Fibroblast of pulmonary artery (primary cell): ENCODE measurements at regions not wholly inside any gene's neighbourhood (a gene's known extent, or its start where the extent isn't known, plus 50 kb on each side); places are given as distances from the start of the nearest gene placed in this dataset.
"Not testable (repeated sequence)": the region's sequence is repeated elsewhere in the genome, so short reads cannot be mapped to it uniquely, and the experiment has no call there.

Experiments
- DNase-seq: peaks from one replicate; pipeline ENCODE4 v3.0.0-alpha.2; 2010; ENCODE audit warnings: low read depth
- H3K4me3 ChIP-seq: replicated peaks from 2 replicates; pipeline ENCODE4 v1.5.1; 2011; ENCODE audit warnings: low read depth, mild to moderate bottlenecking, control low read depth, low read length, moderate library complexity
- TF ChIP-seq, protein P1 (sequence below): IDR thresholded peaks from 2 replicates; pipeline ENCODE4 v1.5.1; 2011; ENCODE audit warnings: mild to moderate bottlenecking, control low read depth, low read length, inconsistent platforms; ENCODE audit errors: missing control alignments

DNA sequence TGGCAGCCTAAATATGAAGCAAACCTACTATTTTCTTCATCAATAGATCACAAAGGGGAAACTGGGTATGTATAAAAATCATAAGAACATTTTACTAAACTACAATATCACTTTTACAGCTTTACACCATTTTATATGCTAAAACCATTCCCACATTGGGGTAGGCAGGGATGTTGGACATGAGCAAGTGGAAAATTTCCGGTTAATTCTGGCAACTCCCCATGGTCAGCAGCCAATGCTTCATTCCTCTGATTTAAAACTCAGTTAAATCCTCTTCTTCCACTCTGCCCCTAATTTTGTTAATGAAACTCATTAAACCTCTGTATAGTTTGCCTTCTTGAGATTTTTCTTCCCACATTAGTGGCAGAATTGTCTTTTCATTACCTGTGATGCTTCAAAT lies 552.5 kb upstream of the NECTIN3 start:
- no peak overlapping the region for H3K4me3 ChIP-seq
- TF ChIP-seq, protein P1, sequence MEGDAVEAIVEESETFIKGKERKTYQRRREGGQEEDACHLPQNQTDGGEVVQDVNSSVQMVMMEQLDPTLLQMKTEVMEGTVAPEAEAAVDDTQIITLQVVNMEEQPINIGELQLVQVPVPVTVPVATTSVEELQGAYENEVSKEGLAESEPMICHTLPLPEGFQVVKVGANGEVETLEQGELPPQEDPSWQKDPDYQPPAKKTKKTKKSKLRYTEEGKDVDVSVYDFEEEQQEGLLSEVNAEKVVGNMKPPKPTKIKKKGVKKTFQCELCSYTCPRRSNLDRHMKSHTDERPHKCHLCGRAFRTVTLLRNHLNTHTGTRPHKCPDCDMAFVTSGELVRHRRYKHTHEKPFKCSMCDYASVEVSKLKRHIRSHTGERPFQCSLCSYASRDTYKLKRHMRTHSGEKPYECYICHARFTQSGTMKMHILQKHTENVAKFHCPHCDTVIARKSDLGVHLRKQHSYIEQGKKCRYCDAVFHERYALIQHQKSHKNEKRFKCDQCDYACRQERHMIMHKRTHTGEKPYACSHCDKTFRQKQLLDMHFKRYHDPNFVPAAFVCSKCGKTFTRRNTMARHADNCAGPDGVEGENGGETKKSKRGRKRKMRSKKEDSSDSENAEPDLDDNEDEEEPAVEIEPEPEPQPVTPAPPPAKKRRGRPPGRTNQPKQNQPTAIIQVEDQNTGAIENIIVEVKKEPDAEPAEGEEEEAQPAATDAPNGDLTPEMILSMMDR: no peak
- DNase-seq: no peak

- peak; percentile 99 for DNase-seq
- TF ChIP-seq, protein P1: no peak
- no peak overlapping the region for H3K4me3 ChIP-seq
Observed at GRCh38 chr3:110521019-110521418, 550.6 kb upstream of the NECTIN3 start.

DNA sequence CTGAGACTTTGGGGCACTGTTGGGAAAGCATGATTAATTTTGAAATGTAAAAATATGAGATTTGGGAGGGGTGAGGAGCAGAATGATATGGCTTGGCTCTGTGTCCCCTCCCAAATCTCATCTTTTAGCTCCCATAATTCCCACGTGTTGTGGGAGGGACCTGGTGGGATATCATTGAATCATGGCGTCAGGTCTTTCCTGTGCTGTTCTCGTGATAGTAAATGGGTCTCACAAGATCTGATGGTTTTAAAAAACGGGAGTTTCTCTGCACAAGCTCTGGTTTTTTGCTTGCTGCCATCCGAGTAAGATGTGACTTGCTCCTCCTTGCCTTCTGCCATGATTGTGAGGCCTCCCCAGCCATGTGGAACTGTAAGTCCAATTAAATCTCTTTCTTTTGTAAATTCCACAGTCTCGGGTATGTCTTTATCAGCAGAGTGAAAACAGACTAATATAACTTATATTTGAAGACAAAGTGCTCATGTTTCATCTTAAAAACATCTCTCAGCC lies 546.0 kb upstream of the NECTIN3 start:
- H3K4me3 ChIP-seq, DNase-seq: not testable (repeated sequence)

GRCh38 chr3:110526777-110527727 lies 544.6 kb upstream of the NECTIN3 start:
- TF ChIP-seq, protein P1: no peak
- no peak overlapping the region for H3K4me3 ChIP-seq
- DNase-seq: peak; percentile 94

GRCh38 chr3:110528305-110529121 lies 543.1 kb upstream of the NECTIN3 start:
- DNase-seq: no peak

DNA sequence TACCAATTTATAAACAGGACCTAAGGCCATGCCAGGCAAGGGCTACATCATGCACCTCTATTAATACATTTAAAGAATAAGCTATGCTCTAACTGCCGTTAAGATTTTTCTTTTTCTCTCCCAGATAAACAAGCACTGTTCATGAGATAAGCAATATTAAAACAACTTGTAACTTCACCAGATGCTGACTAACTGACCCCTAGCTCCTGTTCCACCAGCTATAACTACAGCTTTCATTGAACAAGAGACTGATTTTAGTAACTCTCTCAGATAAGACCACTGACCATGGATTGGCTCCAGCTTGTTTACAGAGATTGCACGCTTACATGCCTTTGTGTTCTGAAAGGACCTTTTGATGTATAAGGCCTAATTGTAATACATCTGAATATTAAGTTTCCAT lies 540.7 kb upstream of the NECTIN3 start:
- no peak for DNase-seq
- H3K4me3 ChIP-seq: no peak overlapping the region
- TF ChIP-seq, protein P1: no peak

More at GRCh38 chr3:110528305-110529121, 543.1 kb upstream of the NECTIN3 start:
- TF ChIP-seq, protein P1: no peak
- no peak overlapping the region for H3K4me3 ChIP-seq

DNA sequence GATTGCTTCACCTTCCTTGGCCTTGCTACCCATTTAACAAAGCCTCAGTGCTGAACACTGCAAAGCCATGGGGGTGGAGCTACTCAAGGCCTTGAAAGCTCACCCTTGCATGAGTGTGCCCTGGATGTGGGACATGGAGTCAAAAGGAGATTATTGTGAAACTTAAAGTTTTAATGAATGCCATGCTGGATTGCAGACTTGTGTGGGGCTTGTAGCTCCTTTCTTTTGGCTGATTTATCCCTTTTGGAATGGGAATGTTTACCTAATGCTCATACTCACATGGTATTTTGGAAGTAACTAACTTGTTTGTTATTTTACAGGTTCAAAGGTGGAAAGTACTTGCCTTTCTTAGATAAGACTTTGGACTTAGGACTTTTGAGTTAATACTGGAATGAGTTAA lies 538.5 kb upstream of the NECTIN3 start:
- H3K4me3 ChIP-seq: no peak overlapping the region
- TF ChIP-seq, protein P1: no peak
- DNase-seq: no peak
